ENCODE measurements at regions not wholly inside any gene's neighbourhood (a gene's known extent, or its start where the extent isn't known, plus 50 kb on each side); places are given as distances from the start of the nearest gene placed in this dataset.

GRCh38 chr6:165817148-165817547 lies 154.1 kb upstream of the PDE10A start:
- H3K4me3 ChIP-seq = no peak overlapping the region
- H3K9ac ChIP-seq (ENCODE audit: low read depth in 2 of 2, low read length in 2 of 2) = no peak overlapping the region
- intact Hi-C loops (cut with DNase I) = no loop called here
- no peak for TF ChIP-seq CTCF (IDR thresholded peaks at IDR 0.05)
- H3K36me3 ChIP-seq = no peaks in the 10 kb centered on the region
- no peaks in the 10 kb centered on the region for H3K9me3 ChIP-seq
- no peak for DNase-seq
- no peak overlapping the region for H3K27ac ChIP-seq
- no peaks in the 10 kb centered on the region for H3K27me3 ChIP-seq
- H3K4me1 ChIP-seq = no peaks in the 10 kb centered on the region

- Histone ChIP-seq H3K36me3 (no peaks in the 10 kb centered on the region), H3K4me1 (no peaks in the 10 kb centered on the region), H3K9ac (ENCODE audit: low read depth in 2 of 2, low read length in 2 of 2) (no peak overlapping the region), H3K4me3 (no peak overlapping the region), H3K27me3 (no peaks in the 10 kb centered on the region), H3K9me3 (no peaks in the 10 kb centered on the region), H3K27ac (no peak overlapping the region)
- TF ChIP-seq CTCF (IDR thresholded peaks at IDR 0.05) = no peak
- no peak for DNase-seq
- intact Hi-C loops (cut with DNase I) = no loop called here
Observed at GRCh38 chr6:165814679-165815078, 151.6 kb upstream of the PDE10A start.

GRCh38 chr6:165811512-165811911 lies 148.5 kb upstream of the PDE10A start:
- Histone ChIP-seq H3K36me3 (no peaks in the 10 kb centered on the region), H3K9ac (ENCODE audit: low read depth in 2 of 2, low read length in 2 of 2) (no peak overlapping the region), H3K9me3 (no peaks in the 10 kb centered on the region), H3K4me1 (no peaks in the 10 kb centered on the region), H3K27me3 (no peaks in the 10 kb centered on the region), H3K4me3 (no peak overlapping the region), H3K27ac (no peak overlapping the region)
- intact Hi-C loops (cut with DNase I) = no loop called here
- TF ChIP-seq CTCF (IDR thresholded peaks at IDR 0.05) = no peak
- no peak for DNase-seq

- no peaks in the 10 kb centered on the region for H3K4me1 ChIP-seq
- H3K36me3 ChIP-seq = no peaks in the 10 kb centered on the region
- no peak for TF ChIP-seq CTCF (IDR thresholded peaks at IDR 0.05)
- H3K27ac ChIP-seq = no peak overlapping the region
- no peak overlapping the region for H3K9ac ChIP-seq (ENCODE audit: low read depth in 2 of 2, low read length in 2 of 2)
- no peak for DNase-seq
- no peak overlapping the region for H3K4me3 ChIP-seq
- H3K27me3 ChIP-seq = peaks cover 14% of the 10 kb centered on the region
- H3K9me3 ChIP-seq = no peaks in the 10 kb centered on the region
- intact Hi-C loops (cut with DNase I) = no loop called here
Observed at GRCh38 chr6:165808021-165808420, 145.0 kb upstream of the PDE10A start.

GRCh38 chr6:165807249-165807960 lies 144.4 kb upstream of the PDE10A start:
- Histone ChIP-seq H3K9me3 (no peaks in the 10 kb centered on the region), H3K4me3 (no peak overlapping the region), H3K27me3 (peaks cover 14% of the 10 kb centered on the region), H3K27ac (no peak overlapping the region), H3K36me3 (no peaks in the 10 kb centered on the region), H3K4me1 (no peaks in the 10 kb centered on the region), H3K9ac (ENCODE audit: low read depth in 2 of 2, low read length in 2 of 2) (no peak overlapping the region)
- no peak for TF ChIP-seq CTCF (IDR thresholded peaks at IDR 0.05)
- no peak for DNase-seq
- intact Hi-C loops (cut with DNase I) = no loop called here

Data from colonic mucosa (tissue), 4 donors.